ENCODE measurements at regions not wholly inside any gene's neighbourhood (a gene's known extent, or its start where the extent isn't known, plus 50 kb on each side); places are given as distances from the start of the nearest gene placed in this dataset.

DNA sequence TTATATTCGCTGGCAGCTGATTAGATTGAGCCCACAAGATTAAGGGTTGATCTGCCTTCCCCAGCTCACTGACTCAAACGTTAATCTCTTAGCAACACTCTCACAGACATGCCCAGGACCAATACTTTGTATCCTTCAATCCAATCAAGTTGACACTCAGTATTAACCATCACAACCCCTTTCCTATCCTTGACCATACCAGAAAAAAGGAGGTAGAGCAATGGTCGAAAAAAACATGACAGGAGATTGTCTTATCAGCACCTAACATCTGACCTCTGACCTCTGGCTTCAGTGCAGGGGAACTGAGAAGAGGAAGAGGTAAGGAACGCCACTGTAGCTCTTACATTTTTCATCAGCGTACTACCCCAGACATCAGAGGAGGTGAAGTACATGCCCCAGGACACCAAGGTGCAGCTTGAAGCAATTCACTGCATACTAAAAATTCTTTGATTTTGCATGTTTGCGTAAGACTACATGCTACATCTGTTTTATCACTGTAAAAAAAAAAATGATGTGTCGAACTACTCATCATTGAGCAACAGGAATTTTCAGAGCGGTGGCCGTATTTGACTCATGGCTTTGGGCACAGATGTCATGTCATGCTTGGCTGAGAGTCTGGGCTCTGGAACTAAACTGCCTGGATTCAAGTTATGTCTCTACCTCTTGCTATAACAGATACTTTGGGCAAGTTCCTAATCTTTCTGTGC lies 188.0 kb upstream of the TAB2 start:
- TF ChIP-seq EZH2phosphoT487 (IDR thresholded peaks at IDR 0.05; ENCODE audit: low read depth): no peak
- TF ChIP-seq, protein P1, sequence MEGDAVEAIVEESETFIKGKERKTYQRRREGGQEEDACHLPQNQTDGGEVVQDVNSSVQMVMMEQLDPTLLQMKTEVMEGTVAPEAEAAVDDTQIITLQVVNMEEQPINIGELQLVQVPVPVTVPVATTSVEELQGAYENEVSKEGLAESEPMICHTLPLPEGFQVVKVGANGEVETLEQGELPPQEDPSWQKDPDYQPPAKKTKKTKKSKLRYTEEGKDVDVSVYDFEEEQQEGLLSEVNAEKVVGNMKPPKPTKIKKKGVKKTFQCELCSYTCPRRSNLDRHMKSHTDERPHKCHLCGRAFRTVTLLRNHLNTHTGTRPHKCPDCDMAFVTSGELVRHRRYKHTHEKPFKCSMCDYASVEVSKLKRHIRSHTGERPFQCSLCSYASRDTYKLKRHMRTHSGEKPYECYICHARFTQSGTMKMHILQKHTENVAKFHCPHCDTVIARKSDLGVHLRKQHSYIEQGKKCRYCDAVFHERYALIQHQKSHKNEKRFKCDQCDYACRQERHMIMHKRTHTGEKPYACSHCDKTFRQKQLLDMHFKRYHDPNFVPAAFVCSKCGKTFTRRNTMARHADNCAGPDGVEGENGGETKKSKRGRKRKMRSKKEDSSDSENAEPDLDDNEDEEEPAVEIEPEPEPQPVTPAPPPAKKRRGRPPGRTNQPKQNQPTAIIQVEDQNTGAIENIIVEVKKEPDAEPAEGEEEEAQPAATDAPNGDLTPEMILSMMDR (IDR thresholded peaks at IDR 0.05; ENCODE audit: low read depth, low read length): no peak
